H1 (cell line): ENCODE measurements at regions not wholly inside any gene's neighbourhood (a gene's known extent, or its start where the extent isn't known, plus 50 kb on each side); places are given as distances from the start of the nearest gene placed in this dataset.

Experiments
- MAFK ChIP-seq: IDR thresholded peaks from 2 replicates; pipeline ENCODE4 v1.6.1; 2012; ENCODE audit warnings: low read depth, mild to moderate bottlenecking, improper control_type of control experiment, low read length
- TF ChIP-seq, protein P1 (sequence below): IDR thresholded peaks from 2 replicates; pipeline ENCODE4 v1.6.1; 2011; ENCODE audit warnings: low read length, improper control_type of control experiment

DNA sequence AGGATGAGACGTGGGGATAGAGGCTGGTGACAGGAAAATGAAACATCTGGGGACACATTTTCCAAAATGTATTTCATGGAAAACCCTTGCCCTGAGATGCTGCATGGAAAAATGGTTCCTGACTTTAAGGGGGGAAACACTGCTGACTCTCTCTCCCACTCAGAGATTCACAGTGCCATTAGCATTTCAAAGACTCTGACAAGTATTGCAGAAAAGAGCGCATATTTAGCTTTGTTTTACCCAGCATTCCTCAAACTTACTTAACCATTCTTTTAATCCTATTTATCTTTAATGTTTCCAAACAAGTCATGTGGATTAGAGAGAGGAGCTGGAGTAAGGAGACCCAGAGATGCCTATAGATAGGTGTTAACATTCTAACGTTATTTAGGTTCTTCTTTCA is 141.8 kb upstream of the DYRK2 start (continued):
- TF ChIP-seq, protein P1, sequence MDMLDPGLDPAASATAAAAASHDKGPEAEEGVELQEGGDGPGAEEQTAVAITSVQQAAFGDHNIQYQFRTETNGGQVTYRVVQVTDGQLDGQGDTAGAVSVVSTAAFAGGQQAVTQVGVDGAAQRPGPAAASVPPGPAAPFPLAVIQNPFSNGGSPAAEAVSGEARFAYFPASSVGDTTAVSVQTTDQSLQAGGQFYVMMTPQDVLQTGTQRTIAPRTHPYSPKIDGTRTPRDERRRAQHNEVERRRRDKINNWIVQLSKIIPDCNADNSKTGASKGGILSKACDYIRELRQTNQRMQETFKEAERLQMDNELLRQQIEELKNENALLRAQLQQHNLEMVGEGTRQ, result no peak
- TF ChIP-seq MAFK, result no peak
